ENCODE measurements at regions not wholly inside any gene's neighbourhood (a gene's known extent, or its start where the extent isn't known, plus 50 kb on each side); places are given as distances from the start of the nearest gene placed in this dataset.

DNA sequence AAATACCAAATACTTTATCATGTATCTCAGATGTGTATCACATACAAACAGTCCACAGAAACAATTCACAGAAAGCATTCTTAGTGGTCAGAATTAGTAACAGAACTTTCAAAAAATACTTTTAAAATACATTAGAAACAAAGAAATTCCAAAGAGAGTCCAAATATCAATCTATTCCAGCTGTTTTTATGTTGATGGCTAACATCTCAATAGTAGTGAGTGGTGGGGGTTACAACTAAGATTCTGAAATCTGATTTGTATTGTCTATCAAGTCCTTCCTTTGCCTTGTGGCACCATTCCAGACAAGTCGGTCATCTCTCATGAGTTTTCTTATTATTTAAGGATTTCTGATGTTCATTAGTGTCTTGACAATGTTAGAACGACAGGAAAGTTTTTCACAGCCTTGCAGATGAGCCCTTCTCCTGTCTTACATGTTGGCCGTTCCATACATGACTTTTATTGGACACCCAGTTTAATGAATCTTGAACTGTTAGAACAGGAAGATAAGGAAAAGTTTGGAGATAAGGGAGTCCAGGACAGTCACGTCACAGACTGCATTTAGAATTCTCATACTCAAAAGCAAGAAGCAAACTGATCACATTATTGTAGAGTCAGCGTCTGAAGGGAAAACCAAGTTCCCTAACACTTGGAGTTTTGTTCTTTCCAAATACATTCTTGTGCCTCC is 410.3 kb downstream of the PID1 start:
- DNase-seq, result no peak

DNA sequence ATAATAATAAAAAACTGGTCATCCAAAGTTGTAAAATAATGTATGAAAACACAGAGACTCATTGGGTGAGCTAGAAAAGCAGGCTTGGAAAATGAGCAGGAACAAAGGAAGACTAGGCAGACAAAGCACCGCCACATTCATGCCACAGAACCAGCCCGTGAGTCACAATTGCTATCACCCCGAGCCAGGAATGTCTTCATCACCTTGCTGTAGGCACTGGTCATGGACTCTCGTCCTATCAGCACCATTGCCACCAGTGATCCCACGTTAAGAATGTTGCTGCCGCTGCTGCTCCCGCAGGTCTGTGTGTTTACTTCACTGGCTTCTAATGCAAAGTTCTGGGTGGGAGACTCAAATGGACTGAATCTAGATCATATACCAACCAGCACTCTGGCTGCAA is 417.9 kb downstream of the PID1 start:
- no peak for DNase-seq

DNA sequence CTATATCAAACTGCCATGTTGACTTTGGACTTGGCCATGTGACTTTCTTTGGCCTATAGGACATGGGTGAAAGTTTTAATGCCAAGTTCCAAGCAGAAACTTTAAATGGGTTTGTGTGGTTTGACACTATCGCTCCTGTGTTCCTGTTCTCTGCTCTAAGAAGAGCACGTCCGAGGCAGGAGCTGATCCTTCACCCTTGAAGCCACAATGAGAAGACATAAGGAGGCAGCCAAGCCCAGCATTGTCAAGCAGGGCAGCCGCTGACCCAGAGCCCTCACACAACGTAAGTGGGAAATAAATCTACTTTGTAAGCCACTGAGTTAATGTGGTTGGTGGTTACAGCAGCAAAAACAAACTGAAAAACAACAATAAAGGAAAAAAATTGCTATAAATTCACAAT is 422.4 kb downstream of the PID1 start:
- DNase-seq, result no peak

DNA sequence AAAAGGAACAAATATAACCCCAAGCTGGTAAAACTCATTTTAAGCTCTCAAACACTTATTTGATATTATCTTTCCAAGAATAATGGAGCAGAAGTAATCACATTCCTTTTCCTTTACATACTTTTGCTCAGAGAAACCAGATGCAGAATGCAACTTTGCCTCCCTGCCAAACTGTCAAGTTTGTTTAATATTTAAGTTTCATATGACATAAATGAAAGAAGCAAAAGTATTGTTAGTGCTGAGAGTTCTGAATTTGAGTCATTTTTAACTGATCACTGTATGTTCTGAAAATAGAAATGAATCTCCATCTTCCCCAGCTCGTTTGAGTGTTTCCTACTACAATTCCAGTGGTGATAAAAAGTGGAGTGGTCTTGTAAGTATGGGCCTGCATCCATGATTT is 423.4 kb downstream of the PID1 start:
- no peak for DNase-seq

DNA sequence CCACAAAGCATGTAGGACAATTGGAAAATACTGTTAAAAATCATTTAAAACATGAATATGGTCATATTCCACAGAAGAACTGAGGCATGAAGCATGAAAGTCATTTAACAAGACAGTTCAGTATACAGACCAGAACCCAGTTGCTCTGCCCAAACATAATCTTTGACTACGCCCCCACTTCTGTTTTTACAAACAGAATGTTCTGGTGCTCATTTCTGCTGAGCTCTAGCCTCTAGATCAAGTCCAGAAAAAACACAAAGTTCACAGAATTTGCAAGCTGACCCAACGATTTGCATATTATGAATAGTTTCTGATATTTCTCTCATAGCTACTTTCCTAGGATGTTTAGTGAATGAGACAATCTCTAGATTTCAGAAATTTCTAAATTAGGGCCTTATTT is 424.9 kb downstream of the PID1 start:
- DNase-seq, result no peak

DNA sequence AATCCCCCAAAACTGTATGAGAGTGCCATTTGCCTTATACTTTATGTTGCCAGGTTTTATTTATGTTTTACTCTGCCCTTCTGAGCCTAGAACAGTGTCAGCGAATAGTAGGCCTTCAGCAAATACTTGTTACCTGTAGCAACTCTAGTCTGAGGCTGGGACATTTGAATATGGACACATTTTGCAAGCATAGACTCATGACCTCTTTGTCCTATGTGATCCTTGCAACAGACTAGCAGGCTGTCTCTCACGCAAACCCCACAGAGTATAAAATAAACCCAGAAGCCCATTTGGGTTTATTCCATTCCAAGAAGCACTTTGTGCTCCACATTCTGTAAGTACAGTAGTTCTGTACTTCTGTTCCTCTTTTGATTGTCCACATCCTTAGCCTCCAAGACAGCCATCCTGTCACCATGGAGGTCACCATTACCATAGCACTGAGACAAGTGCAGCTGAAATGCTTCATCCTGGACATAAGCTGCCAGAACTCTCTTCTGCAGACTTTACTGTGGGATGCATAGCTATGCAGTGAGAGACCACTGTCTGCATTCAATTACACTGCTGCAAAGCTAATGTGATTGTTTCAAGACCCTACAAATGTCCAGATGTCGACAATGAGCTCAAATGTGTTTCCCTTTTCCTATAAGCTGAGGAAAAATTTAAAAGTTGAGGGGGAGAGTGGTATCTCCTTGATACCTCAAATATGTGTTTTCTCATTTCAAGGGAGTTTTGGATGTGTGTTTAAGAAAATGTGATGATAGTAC is 425.7 kb downstream of the PID1 start:
- no peak for DNase-seq

DNA sequence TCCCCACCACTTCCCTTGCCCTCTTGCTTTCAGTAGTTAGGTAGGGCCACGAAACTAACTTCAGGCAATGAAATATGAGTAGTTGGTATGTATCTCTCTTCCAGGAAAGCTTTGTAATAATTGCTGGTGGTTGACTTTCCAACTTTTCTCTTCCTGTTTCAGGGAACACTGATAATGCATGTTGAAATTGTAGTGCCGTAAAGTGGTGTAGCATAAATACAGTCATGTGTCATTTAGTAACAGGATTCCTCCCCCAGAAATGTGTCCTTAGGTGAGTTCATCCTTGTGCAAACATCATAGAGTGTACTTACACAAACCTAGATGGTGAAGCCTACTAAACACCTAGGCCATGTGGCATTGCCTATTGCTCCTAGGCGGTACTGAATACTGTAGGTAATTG is 429.2 kb downstream of the PID1 start:
- DNase-seq, result no peak

DNA sequence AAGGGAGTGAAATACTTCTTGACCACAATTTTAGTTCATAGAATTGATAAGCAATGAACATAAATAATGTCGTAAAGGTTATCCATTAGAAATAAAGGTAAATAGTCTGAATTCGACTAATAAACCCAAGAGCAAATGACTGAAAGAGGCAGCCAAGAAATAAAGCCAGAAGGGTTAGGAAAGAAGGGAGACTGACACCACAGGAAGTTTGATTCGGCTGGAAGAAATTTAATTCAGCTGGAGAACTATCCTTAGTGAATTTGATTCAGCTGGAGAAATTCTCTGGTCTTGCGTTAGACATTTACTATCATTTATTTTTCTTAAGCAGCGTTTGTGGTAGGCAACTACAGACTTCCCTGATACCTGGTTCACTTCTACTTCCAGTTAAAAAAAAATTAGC is 429.6 kb downstream of the PID1 start:
- DNase-seq, result no peak

DNA sequence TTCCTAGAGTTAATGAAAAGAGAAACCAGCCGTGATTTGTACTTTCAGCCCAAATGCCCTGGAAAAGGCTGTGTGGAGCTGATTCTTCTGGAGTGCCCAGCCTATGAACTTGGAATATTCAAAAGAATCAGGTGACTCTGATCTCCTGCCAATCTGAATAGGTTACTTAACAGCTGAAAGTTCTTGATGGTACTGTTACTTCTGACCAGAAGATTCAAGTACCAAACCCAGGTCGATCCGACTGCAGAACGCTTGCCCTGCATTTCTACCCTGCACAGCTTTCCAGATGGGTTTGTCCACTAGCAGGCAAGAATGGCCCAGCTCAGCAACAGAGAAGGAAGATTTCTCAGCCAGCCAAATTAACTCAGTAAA is 430.4 kb downstream of the PID1 start:
- no peak for DNase-seq

DNA sequence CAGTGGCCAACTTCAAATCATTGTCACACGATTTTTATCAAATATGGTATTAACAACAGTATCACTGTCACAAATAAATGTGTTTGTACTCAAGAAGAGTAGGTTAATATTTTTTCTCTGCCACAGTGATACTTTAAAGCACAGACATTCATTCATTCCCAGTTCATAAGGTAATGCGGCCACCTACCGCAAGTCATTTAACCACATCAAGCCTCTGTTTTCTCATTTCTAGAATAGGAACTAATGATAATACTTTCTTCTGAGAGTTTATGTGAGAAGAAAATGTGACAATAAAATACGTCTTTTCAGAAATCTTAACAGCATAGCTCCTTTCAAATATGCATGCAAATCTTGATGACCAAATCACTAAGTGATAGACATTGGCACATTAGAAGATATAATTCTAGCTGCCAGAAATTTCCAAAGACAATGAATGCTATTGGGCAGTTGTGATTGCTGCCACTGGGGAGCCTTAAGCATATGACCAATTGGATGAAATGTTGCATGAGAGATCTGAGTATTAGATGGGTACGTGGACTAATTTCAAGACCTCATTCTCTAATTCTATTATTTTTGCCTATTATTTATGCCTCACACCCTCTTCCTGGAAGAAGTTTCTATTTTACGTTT is 430.9 kb downstream of the PID1 start:
- DNase-seq, result no peak

DNA sequence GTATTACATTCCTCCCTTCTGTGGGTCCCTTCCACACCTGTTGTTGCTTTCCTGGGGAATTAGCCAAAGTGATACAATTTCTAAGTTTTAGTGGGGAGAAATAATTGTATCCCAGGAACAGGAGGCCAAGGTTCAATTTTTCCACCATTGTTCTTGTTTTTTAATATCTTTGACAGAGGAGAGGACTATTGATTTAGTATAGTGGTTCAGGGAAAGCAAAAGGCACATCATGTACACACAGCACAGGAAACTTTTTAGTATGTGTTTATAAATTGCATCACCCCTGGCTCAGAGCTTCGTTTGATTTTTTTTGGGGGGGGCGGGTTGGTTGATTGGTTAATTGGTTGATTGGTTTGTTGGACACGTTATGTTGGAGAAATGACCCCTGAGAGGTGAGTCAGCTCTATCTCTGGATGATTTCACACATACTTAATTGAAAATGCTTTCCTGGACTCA is 431.6 kb downstream of the PID1 start:
- no peak for DNase-seq

DNA sequence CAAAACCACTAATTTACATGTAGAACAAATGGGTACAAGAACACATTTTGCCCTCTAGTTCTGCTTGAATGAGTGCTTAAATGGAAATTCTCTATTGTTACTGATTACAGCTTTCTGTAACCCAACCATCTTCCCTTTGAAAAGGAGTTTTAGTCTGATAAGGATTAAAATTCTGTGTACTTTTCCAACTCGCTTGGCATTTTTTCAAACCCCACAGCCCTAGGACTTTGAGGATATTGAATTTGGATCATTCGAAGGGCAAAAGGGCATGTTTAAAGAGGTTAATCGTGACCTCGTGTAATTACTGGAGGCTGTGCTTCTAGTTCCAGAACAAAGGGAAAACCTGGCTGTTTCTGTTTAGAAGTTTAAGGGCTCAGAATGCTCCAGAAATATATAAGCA is 432.3 kb downstream of the PID1 start:
- DNase-seq, result no peak

DNA sequence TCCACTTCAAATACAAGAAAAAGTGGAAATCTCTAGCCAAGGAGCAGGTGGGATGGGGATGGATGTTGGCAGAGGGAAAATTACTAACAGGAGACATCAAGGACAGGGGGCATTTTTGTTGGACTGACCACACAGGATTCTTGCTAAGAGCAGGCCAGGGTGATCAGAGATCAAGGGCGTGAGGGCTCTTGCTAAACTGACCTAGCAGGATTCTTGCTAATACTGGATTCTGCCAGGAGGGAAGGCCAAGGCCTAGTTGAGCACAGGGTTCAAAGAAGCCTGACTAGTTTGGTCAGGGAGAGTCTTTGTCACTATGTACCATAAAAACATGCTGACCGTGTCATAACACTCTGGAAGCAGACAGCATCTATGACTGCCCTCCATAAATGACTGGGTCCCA is 442.7 kb downstream of the PID1 start:
- DNase-seq, result no peak

DNA sequence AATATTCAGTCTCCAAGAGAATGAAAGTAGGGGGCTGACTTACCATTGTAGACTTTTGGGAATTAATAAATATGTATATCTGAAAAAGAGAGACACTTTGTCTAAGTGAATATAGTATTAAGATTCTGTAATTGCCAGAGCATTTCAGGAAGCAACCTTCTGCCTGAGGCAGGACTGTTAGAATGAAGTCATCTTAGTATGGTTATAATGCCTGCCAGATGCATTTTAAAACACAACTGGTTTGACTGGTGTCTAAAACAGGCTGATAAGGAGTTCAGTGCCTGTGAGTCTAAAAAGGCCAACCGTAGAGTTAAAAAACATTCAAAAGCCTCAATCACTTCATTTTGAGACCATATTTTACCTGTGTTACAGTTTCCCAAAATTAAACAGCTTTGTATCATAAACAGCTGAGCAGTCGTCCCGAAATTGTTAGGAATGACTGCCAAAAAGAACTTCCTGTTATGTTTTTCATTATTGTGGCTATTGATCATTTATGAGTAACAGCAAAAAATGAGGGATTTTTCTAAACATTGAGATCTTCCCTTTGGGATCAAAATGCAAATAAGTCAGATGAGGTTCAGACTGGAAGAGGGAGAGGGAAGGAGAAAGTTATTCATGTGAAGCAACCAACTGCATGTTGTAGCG is 443.9 kb downstream of the PID1 start:
- DNase-seq, result no peak

DNA sequence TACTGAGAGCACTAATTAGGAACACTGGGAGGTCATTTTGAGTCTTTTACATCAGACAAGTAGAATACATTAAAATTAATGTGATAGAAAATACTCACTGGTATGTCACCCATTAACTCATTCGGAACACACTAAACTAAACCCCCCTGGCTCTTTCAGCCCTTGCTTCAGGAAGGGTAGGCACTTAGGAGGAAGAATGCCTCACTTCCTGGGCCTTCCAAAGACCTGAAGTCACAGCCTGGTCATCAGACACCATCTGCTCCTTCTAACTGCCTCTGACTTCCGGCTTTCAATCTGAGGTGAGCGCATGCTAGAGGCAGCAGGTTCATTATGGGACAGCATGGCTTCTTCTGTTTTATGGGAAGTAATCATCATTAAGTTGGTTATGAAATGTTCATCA is 451.4 kb downstream of the PID1 start:
- no peak for DNase-seq

DNA sequence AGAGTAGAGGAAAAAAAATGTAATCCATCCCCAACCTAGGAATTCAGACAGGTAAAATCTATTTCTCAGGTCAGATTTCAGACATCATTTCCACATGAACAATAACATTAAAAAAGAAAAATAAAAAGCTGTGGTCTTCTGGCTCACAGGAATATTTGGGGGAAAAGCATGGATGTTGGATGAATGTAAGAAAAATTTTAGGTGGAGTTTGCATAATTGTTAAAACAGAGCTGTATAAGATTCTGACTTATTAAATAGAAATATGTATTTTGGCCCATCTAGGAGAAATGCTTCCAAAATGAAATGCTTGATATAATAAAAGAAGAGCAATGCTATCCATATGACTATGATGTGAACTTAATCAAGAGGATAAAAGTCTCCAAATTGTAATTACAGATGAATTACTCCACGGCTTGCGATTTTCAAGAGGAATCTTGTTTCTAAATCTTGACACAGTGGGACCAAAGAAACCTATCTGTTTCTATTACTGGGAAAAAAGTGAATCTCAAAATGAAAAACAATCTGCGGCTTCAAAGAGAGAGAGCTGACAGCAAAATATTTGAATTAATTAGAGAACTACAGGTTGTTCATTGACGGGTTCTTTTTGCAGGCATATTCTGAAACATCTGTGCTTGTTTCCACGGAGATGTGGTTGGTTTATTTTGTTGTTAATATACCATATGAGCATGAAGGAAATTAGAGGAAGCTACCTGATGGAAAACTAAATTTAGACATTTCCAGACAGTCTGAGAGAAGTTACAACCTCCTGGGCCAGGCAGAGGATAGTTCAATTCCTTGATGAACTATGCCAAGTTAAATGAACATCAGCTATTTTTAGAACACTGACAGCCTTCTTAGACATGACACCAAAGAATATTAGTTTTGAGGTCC is 468.7 kb downstream of the PID1 start:
- no peak for DNase-seq

DNA sequence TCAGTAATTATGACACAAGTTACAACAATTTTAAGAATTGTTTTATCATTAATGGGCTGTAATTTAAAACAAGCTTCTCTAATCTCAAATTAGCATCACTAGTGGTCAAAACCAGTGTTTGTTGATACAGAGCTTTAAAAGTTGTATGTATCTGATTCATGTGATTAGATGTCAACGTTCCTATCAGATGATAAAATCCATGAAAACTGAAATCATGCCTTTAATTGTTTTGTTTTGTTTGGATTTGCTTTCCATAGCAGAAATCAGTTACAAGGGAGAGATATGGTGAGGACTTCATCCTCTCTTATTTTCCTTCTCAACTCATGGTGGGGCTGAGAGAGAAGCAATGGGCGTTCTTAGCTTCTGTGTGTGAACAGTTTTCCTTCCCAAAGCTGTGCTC is 469.6 kb downstream of the PID1 start:
- no peak for DNase-seq

DNA sequence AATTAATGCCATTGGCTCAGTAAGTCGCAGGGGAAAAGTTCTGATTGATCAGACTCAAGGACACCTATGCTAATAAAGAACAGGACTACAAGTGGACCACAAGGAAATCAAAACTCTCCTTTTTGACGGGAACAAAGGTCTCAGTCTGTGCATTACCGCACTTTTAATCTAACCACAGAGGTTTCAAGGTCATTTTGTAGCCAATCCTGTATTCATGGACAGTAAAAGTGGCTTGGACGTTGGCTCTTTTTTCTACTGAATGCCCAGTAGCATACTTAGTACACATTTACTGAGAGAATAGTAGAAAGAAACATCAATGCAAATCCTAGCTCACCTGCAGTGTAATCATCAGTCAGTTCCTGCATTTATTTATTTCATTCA is 471.9 kb downstream of the PID1 start:
- no peak for DNase-seq

DNA sequence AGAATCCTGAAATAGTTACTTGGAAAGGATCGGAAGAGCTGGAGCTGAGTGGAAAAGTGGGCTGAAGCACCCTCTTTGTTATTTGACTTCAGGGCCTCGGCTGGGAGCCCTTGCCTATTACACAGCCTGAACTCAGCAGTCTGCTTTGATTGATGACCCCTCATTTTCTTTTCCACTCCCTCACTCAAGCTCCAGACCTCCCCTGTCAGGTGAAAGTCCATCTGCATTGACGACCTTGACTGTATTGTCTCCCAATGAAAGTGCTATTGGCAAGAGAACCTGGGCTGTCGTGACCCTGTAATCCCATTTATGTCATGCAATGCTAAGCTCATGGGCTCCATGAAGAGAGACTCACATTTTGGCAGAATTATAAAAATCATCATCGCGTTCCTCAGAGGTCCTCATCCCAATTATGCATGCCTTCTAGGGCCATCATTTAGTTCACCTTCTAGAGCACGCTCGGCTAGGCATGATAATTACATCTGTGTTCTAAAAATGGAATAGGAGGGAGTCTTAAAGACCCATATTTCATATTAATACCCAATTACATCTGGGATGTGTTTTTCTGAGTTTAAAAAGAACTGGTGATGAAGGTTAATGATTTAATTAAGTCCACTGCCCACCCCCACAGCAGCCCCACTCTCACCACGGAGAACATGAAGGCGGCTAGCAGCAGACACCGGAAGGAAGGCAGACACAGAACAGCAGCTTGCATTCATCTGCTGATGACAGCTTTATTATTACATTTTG is 472.5 kb downstream of the PID1 start:
- DNase-seq, result no peak

DNA sequence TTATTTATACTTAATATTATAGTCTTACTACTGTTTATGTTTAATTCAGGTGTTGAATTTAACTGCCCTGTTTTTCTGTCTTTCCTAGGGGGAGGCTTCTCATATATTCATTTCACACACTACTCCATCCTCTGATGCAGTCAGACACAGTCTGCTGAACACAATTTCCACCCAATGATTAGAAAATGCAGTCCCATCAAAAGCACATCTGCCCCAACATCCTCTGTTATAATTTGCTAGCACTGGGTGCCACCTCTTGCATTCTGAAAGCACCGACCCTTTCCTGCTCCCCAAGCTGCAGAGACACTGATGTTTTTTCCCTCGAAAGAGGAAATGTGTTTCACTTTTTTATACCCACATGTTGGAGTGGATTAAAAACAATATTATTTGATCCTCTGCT is 474.7 kb downstream of the PID1 start:
- no peak for DNase-seq

DNA sequence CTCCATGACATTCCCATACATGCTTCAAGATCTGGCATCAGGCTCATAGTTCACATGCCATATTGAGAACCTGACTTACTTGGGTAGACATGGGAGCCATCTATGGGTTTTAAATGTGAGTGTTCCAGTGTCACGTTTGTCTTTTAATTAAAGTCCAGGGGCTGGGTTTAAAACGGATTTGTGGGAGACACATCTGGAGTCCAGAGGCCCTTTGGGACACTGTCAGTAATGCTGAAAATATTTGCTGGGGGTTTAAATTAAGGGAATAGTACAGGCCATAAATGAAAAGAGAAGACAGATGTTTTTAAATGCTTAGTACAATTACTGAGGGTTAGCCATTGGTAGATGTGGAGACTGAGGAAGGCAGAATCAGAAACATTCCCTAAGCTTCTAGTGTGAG is 478.0 kb downstream of the PID1 start:
- DNase-seq, result no peak

DNA sequence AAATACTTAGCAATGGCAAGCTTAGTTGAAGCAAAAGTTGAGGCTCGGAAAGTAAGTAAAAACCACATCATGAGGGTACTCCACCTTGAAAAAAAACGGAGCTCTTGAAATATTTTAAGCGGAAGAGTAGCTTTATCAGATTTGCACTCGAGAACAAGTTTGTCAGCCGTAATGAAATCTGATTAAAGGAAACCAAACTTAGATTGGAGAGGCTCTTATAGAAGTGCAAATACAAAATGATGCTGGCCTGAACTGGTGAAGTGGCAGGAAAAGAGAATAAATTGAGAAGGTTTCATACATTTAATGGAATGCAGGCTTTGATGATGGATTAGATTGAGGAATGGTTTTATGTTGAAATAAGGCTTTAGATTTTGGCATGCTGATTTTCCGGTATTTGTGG is 484.2 kb downstream of the PID1 start:
- no peak for DNase-seq
